ENCODE measurements at regions not wholly inside any gene's neighbourhood (a gene's known extent, or its start where the extent isn't known, plus 50 kb on each side); places are given as distances from the start of the nearest gene placed in this dataset.
"Not testable (repeated sequence)": the region's sequence is repeated elsewhere in the genome, so short reads cannot be mapped to it uniquely, and the experiment has no call there.

DNA sequence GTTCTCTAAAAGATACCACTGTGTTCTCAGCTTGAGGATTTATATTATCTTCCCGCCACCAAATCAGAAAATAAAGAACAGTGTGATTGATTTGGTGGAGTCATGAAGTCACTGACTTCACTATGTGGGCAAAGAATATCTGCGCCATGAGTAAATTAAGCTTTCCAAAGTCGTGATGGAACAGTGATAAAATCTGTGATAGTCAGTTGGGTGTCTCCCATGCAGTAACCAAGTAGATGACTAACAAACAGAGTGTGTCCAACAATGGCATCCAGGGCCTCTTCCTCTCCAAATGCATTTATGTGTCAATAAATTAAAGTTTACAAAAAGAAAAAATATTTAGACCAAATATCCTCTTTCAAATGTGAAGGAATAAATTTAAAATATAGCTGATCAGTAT, 87.0 kb upstream of the DST start (continued):
- TF ChIP-seq JUNB (IDR thresholded peaks at IDR 0.05): no peak

DNA sequence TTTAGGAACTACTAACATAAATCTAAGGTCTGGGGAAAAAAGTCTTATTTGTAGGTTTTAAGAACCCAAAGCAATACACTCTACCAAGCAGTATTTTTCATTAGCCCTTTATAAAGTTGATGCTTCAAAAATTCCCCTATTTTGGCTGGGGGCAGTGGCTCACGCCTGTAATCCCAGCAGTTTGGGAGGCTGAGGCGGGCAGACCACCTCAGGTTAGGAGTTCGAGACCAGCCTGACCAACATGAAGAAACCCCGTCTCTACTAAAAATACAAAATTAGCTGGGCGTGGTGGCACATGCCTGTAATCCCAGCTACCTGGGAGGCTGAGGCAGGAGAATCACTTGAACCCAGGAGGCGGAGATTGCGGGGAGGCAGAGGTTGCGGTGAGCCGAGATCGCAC, 86.5 kb upstream of the DST start:
- not testable (repeated sequence) for H3K9ac ChIP-seq (ENCODE audit: control insufficient read depth, insufficient read depth, low read length); BruUV-seq (replicated peaks)

DNA sequence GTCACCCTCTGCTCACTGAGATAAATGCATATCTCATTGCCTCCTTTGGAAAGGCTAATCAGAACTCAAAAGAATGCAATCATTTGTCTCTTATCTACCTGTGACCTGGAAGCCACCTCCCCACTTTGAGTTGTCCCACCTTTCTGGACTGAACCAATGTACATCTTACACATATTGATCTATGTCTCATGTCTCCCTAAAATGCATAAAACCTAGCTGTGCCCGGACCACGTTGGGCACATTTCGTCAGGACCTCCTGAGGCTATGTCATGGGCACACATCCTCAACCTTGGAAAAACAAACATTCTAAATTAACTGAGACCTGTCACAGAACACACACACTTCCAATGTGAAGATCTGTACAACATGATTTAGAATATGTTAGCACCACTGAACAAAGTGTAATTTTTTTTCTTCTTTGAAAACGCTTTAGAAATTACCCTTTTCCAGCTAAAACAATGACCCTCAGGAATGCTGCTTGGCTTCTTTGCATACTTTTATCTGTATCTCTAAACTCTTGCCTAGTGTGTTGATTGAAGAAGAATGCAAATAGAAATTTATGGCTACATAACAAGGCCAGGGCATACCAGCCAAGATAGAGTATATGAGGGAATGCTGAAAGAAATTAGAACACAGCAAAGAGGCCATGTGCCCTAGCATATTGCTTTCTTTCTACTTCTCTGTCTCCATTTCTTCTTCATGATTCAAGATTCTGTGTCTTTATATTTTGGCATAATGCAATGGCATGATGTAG, 84.6 kb upstream of the DST start:
- Histone ChIP-seq H3K4me3 (no peak overlapping the region), H3K9me3 (replicated peaks; ENCODE audit: control insufficient read depth, insufficient read depth, low read length) (no peaks in the 10 kb centered on the region; the same call in 2 of the 3 replicates), H3K79me2 (ENCODE audit: control insufficient read depth, insufficient read depth, low read length) (peaks cover 25% of the 10 kb centered on the region), H3K9ac (ENCODE audit: control insufficient read depth, insufficient read depth, low read length) (no peak overlapping the region), H3K36me3 (ENCODE audit: control insufficient read depth in 2 of 2, insufficient read depth in 2 of 2, low read length in 1 of 2) (peaks cover 0 to 4% of the 10 kb centered on the region in 2 experiments; a peak in 1 of 4 replicates), H3K27ac (ENCODE audit: control insufficient read depth, insufficient read depth) (no peak overlapping the region), H4K20me1 (ENCODE audit: control insufficient read depth, insufficient read depth) (no peaks in the 10 kb centered on the region), H3K4me1 (ENCODE audit: control insufficient read depth, insufficient read depth, low read length) (peaks cover 13% of the 10 kb centered on the region), H3K27me3 (replicated peaks in 1 of 2; ENCODE audit: control insufficient read depth in 2 of 2, insufficient read depth in 2 of 2, low read length in 1 of 2) (no peaks in the 10 kb centered on the region), H2AFZ (ENCODE audit: control insufficient read depth, low read depth, low read length) (no peak overlapping the region), H3K4me2 (ENCODE audit: control insufficient read depth, insufficient read depth) (no peak overlapping the region)
- in situ Hi-C loops (cut with MboI) (no loop called here), intact Hi-C loops (cut with micrococcal nuclease; ENCODE audit: unreplicated experiment) (no loop called here)
- ChIA-PET POLR2A (interaction anchor here (1.5 to 1.7 kb wide), 2 partner anchors 15 kb away, joined by 4 to 5 read pairs; no protein-coding TSS in a partner anchor), RAD21 (ENCODE audit: unreplicated experiment) (interaction anchor here (0.9 to 2.1 kb wide), 4 partner anchors 9 to 125 kb away, joined by 3 to 11 read pairs (median 4); no protein-coding TSS in a partner anchor), SMC1A (ENCODE audit: uncharacterized antibody, unreplicated experiment) (interaction anchor here (1.2 to 2.7 kb wide), 8 partner anchors 9 to 124 kb away, joined by 3 to 17 read pairs (median 4); no protein-coding TSS in a partner anchor), CTCF (interaction anchor here (0.9 to 9.2 kb wide), 9 partner anchors 8 to 124 kb away, joined by 3 to 105 read pairs (median 5); no protein-coding TSS in a partner anchor)
- DNase-seq (ENCODE audit: low read depth, low spot score): no peak
- ATAC-seq: no peak
- WGBS (ENCODE audit: insufficient coverage, insufficient replicate concordance, low lambda C conversion rate, missing lambda C conversion rate): 84% methylated on average over 4 of the region's 4 CpGs
- FAIRE-seq: no peak
- BruUV-seq (replicated peaks): no TSS peak
- TF ChIP-seq, protein P1, sequence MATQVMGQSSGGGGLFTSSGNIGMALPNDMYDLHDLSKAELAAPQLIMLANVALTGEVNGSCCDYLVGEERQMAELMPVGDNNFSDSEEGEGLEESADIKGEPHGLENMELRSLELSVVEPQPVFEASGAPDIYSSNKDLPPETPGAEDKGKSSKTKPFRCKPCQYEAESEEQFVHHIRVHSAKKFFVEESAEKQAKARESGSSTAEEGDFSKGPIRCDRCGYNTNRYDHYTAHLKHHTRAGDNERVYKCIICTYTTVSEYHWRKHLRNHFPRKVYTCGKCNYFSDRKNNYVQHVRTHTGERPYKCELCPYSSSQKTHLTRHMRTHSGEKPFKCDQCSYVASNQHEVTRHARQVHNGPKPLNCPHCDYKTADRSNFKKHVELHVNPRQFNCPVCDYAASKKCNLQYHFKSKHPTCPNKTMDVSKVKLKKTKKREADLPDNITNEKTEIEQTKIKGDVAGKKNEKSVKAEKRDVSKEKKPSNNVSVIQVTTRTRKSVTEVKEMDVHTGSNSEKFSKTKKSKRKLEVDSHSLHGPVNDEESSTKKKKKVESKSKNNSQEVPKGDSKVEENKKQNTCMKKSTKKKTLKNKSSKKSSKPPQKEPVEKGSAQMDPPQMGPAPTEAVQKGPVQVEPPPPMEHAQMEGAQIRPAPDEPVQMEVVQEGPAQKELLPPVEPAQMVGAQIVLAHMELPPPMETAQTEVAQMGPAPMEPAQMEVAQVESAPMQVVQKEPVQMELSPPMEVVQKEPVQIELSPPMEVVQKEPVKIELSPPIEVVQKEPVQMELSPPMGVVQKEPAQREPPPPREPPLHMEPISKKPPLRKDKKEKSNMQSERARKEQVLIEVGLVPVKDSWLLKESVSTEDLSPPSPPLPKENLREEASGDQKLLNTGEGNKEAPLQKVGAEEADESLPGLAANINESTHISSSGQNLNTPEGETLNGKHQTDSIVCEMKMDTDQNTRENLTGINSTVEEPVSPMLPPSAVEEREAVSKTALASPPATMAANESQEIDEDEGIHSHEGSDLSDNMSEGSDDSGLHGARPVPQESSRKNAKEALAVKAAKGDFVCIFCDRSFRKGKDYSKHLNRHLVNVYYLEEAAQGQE (IDR thresholded peaks at IDR 0.05; ENCODE audit: low read depth, low read length): no peak
- no peak for TF ChIP-seq CHD1 (IDR thresholded peaks at IDR 0.05; ENCODE audit: low read depth, low read length)
- TF ChIP-seq, protein P2, sequence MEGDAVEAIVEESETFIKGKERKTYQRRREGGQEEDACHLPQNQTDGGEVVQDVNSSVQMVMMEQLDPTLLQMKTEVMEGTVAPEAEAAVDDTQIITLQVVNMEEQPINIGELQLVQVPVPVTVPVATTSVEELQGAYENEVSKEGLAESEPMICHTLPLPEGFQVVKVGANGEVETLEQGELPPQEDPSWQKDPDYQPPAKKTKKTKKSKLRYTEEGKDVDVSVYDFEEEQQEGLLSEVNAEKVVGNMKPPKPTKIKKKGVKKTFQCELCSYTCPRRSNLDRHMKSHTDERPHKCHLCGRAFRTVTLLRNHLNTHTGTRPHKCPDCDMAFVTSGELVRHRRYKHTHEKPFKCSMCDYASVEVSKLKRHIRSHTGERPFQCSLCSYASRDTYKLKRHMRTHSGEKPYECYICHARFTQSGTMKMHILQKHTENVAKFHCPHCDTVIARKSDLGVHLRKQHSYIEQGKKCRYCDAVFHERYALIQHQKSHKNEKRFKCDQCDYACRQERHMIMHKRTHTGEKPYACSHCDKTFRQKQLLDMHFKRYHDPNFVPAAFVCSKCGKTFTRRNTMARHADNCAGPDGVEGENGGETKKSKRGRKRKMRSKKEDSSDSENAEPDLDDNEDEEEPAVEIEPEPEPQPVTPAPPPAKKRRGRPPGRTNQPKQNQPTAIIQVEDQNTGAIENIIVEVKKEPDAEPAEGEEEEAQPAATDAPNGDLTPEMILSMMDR (IDR thresholded peaks at IDR 0.05 in 2 of 3, conservative IDR thresholded peaks at IDR 0.05 in 1 of 3; ENCODE audit: control insufficient read depth in 2 of 3, extremely low read depth in 1 of 3, insufficient read depth in 1 of 3, low read depth in 3 of 3, low read length in 3 of 3): no peak
- TF ChIP-seq, protein P3, sequence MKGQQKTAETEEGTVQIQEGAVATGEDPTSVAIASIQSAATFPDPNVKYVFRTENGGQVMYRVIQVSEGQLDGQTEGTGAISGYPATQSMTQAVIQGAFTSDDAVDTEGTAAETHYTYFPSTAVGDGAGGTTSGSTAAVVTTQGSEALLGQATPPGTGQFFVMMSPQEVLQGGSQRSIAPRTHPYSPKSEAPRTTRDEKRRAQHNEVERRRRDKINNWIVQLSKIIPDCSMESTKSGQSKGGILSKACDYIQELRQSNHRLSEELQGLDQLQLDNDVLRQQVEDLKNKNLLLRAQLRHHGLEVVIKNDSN (IDR thresholded peaks at IDR 0.05; ENCODE audit: borderline replicate concordance, extremely low read length, insufficient read depth, low read depth, low read length): no peak

More for the DNA sequence above, 86.5 kb upstream of the DST start:
- CTCF ChIA-PET: interaction anchor here (0.6 to 9.2 kb wide), 6 partner anchors 15 to 115 kb away, joined by 3 to 105 read pairs (median 6); no protein-coding TSS in a partner anchor
- SMC1A ChIA-PET (ENCODE audit: uncharacterized antibody, unreplicated experiment): interaction anchor here (1.0 to 2.5 kb wide), 8 partner anchors 11 to 83 kb away, joined by 3 to 16 read pairs (median 4); no protein-coding TSS in a partner anchor
- FAIRE-seq; intact Hi-C loops (cut with micrococcal nuclease; ENCODE audit: unreplicated experiment); H3K36me3 ChIP-seq (ENCODE audit: control insufficient read depth in 2 of 2, insufficient read depth in 2 of 2, low read length in 1 of 2); H3K27me3 ChIP-seq (replicated peaks in 1 of 2; ENCODE audit: control insufficient read depth in 2 of 2, insufficient read depth in 2 of 2, low read length in 1 of 2); DNase-seq (ENCODE audit: low read depth, low spot score); H3K27ac ChIP-seq (ENCODE audit: control insufficient read depth, insufficient read depth); in situ Hi-C loops (cut with MboI); H3K9me3 ChIP-seq (replicated peaks; ENCODE audit: control insufficient read depth, insufficient read depth, low read length); H2AFZ ChIP-seq (ENCODE audit: control insufficient read depth, low read depth, low read length); H3K4me2 ChIP-seq (ENCODE audit: control insufficient read depth, insufficient read depth); ATAC-seq; H4K20me1 ChIP-seq (ENCODE audit: control insufficient read depth, insufficient read depth); H3K4me3 ChIP-seq: not testable (repeated sequence)
- Histone ChIP-seq H3K4me1 (ENCODE audit: control insufficient read depth, insufficient read depth, low read length) (peaks cover 13% of the 10 kb centered on the region), H3K79me2 (ENCODE audit: control insufficient read depth, insufficient read depth, low read length) (peaks cover 25% of the 10 kb centered on the region)
- POLR2A ChIA-PET: interaction anchor here (0.6 to 0.7 kb wide), 5 partner anchors 26 to 1051 kb away, joined by 3 to 7 read pairs (median 3); no protein-coding TSS in a partner anchor
- 88% methylated on average over 10 of the region's 10 CpGs for WGBS (ENCODE audit: insufficient coverage, insufficient replicate concordance, low lambda C conversion rate, missing lambda C conversion rate)
- RAD21 ChIA-PET (ENCODE audit: unreplicated experiment): interaction anchor here (0.9 to 2.1 kb wide), 5 partner anchors 13 to 123 kb away, joined by 3 to 12 read pairs (median 7); no protein-coding TSS in a partner anchor
